HEK293 (cell line): ENCODE measurements at regions not wholly inside any gene's neighbourhood (a gene's known extent, or its start where the extent isn't known, plus 50 kb on each side); places are given as distances from the start of the nearest gene placed in this dataset.

Source experiments
- CTCF ChIA-PET: fragments of 350-600 bp; formaldehyde crosslinking; extraction: SDS; loops from one replicate; lab custom pipeline; 2021; ENCODE audit warnings: antibody characterized with exemption; lab: Yijun Ruan, JAX
- POLR2A ChIA-PET: fragments of 300-600 bp; formaldehyde crosslinking; extraction: SDS; loops from one replicate; lab custom pipeline; 2020; ENCODE audit warnings: antibody characterized with exemption, inconsistent platforms; lab: Yijun Ruan, JAX
- H3K27ac ChIP-seq: fragments of 200-500 bp; sonication (Bioruptor generic); 2 replicates; pipeline ENCODE4 v1.5.1; 2014; ENCODE audit warnings: low read depth, low read length, control low read depth, inconsistent platforms; ENCODE audit errors: extremely low read depth
- H3K36me3 ChIP-seq, 2 experiments: fragments of 200-500 bp in 1 of 2; sonication (Bioruptor generic) in 1 of 2; 1 replicate in 1 of 2; 2 replicates in 1 of 2; pipeline ENCODE4 v1.5.1; 2014 to 2017; ENCODE audit warnings: inconsistent platforms in 2 of 2, low read length in 2 of 2; ENCODE audit not compliant: control insufficient read depth in 2 of 2, insufficient read depth in 1 of 2
- H3K4me1 ChIP-seq: fragments of 200-500 bp; sonication (Bioruptor generic); 2 replicates; pipeline ENCODE4 v1.5.1; 2014; ENCODE audit warnings: mild to moderate bottlenecking, low read length, inconsistent platforms; ENCODE audit not compliant: control insufficient read depth, insufficient read depth
- H3K4me3 ChIP-seq: 2 replicates; pipeline ENCODE4 v1.5.1; 2011; ENCODE audit warnings: low read depth, mild to moderate bottlenecking, control low read depth, low read length, moderate library complexity
- H3K9me3 ChIP-seq: fragments of 200-500 bp; sonication (Bioruptor generic); 2 replicates; pipeline ENCODE4 v1.5.1; 2014; ENCODE audit warnings: low read depth, low read length, inconsistent platforms; ENCODE audit not compliant: control insufficient read depth, insufficient read depth
- AEBP2 ChIP-seq: fragments of 450-650 bp; formaldehyde crosslinking; IDR thresholded peaks from 2 replicates; pipeline ENCODE4 v1.5.1; 2016; ENCODE audit warnings: missing biosample characterization, missing genetic modification characterization, borderline replicate concordance
- GLIS1 ChIP-seq: fragments of 450-650 bp; formaldehyde crosslinking; IDR thresholded peaks from 2 replicates; pipeline ENCODE4 v1.5.1; 2016; ENCODE audit warnings: missing biosample characterization, missing genetic modification characterization
- PRDM10 ChIP-seq: fragments of 450-650 bp; formaldehyde crosslinking; IDR thresholded peaks from 2 replicates; pipeline ENCODE4 v1.5.1; 2016; ENCODE audit warnings: missing biosample characterization, missing genetic modification characterization
- ZNF239 ChIP-seq: fragments of 450-650 bp; formaldehyde crosslinking; IDR thresholded peaks from 2 replicates; pipeline ENCODE4 v1.5.1; 2016; ENCODE audit warnings: missing biosample characterization, missing genetic modification characterization
- ZNF248 ChIP-seq: fragments of 450-650 bp; formaldehyde crosslinking; IDR thresholded peaks from 2 replicates; pipeline ENCODE4 v1.5.1; 2017; ENCODE audit warnings: missing biosample characterization, missing genetic modification characterization
- ZNF280D ChIP-seq: fragments of 450-650 bp; formaldehyde crosslinking; IDR thresholded peaks from 2 replicates; pipeline ENCODE4 v1.5.1; 2016; ENCODE audit warnings: missing biosample characterization, missing genetic modification characterization
- ZNF394 ChIP-seq: fragments of 450-650 bp; formaldehyde crosslinking; IDR thresholded peaks from 2 replicates; pipeline ENCODE4 v1.5.1; 2016; ENCODE audit warnings: missing biosample characterization, missing genetic modification characterization, mild to moderate bottlenecking, moderate library complexity, borderline replicate concordance
- ZNF521 ChIP-seq: fragments of 450-650 bp; formaldehyde crosslinking; IDR thresholded peaks from 2 replicates; pipeline ENCODE4 v1.5.1; 2017; ENCODE audit warnings: missing biosample characterization, mild to moderate bottlenecking, missing genetic modification characterization
- ZNF544 ChIP-seq: fragments of 450-650 bp; formaldehyde crosslinking; IDR thresholded peaks from 2 replicates; pipeline ENCODE4 v1.5.0; 2017; ENCODE audit warnings: missing biosample characterization, missing genetic modification characterization
- ZNF624 ChIP-seq: fragments of 450-650 bp; formaldehyde crosslinking; IDR thresholded peaks from 2 replicates; pipeline ENCODE4 v1.5.1; 2017; ENCODE audit warnings: missing biosample characterization, missing genetic modification characterization
- ZNF677 ChIP-seq: fragments of 450-650 bp; IDR thresholded peaks from 2 replicates; pipeline ENCODE4 v1.5.0; 2018; ENCODE audit warnings: missing biosample characterization, mild to moderate bottlenecking, missing genetic modification characterization, moderate library complexity

GRCh38 chr20:57892471-57892870, 182.7 kb upstream of the PMEPA1 start:
- Histone ChIP-seq H3K36me3 (no peaks in the 10 kb centered on the region), H3K4me3 (no peak overlapping the region), H3K4me1 (no peaks in the 10 kb centered on the region)
- CTCF ChIA-PET = interaction anchor here (0.5 to 0.6 kb wide), 2 partner anchors 81 to 294 kb away, joined by 3 to 4 read pairs; no protein-coding TSS in a partner anchor
- POLR2A ChIA-PET = no interaction called here
- TF ChIP-seq ZNF521 (tag by site-specific recombination) (no peak), ZNF280D (no peak), GLIS1 (tag by site-specific recombination) (0 out of 2 replicates have a peak, but pooled peaks have one; percentile 7), ZNF677 (tag by site-specific recombination) (no peak), ZNF394 (no peak), ZNF239 (no peak), ZNF544 (tag by site-specific recombination) (no peak)
- TF ChIP-seq, all 188 proteins: peak for 1
- Histone ChIP-seq H3K9me3 (no peaks in the 10 kb centered on the region), H3K27ac (no peak overlapping the region)

GRCh38 chr20:57891014-57891413, 181.2 kb upstream of the PMEPA1 start:
- POLR2A ChIA-PET = no interaction called here
- H3K4me1 ChIP-seq = no peaks in the 10 kb centered on the region
- CTCF ChIA-PET = no interaction called here

More at GRCh38 chr20:57891014-57891413, 181.2 kb upstream of the PMEPA1 start:
- no peak overlapping the region for H3K27ac ChIP-seq
- no peaks in the 10 kb centered on the region for H3K9me3 ChIP-seq
- H3K36me3 ChIP-seq = no peaks in the 10 kb centered on the region
- H3K4me3 ChIP-seq = no peak overlapping the region
- TF ChIP-seq ZNF248 (tag by site-specific recombination) = no peak
- TF ChIP-seq PRDM10 (tag by site-specific recombination) = no peak
- no peak for TF ChIP-seq AEBP2 (tag by site-specific recombination)
- no peak for TF ChIP-seq ZNF624 (tag by site-specific recombination)
